IPS DF 6.9 (cell line): ENCODE measurements at regions not wholly inside any gene's neighbourhood (a gene's known extent, or its start where the extent isn't known, plus 50 kb on each side); places are given as distances from the start of the nearest gene placed in this dataset.

Experiments
- DNase-seq: peaks from one replicate; pipeline ENCODE4 v3.0.0-alpha.2; 2013; ENCODE audit warnings: low read depth, low spot score
- H3K27ac ChIP-seq: one replicate; pipeline ENCODE4 v1.5.1; 2013; ENCODE audit warnings: low read length, control low read depth
- H3K27me3 ChIP-seq: 2 replicates; pipeline ENCODE4 v1.6.1; 2013; ENCODE audit warnings: mild to moderate bottlenecking, low read length; ENCODE audit not compliant: control insufficient read depth, insufficient read depth
- H3K36me3 ChIP-seq: 2 replicates; pipeline ENCODE4 v1.6.1; 2013; ENCODE audit warnings: low read length; ENCODE audit not compliant: control insufficient read depth, insufficient read depth
- H3K4me1 ChIP-seq: 2 replicates; pipeline ENCODE4 v1.6.1; 2013; ENCODE audit warnings: low read length; ENCODE audit not compliant: control insufficient read depth, insufficient read depth
- H3K4me3 ChIP-seq: 2 replicates; pipeline ENCODE4 v1.5.1; 2013; ENCODE audit warnings: mild to moderate bottlenecking, low read length
- H3K9me3 ChIP-seq: 2 replicates; pipeline ENCODE4 v1.6.1; 2013; ENCODE audit warnings: low read length, inconsistent platforms; ENCODE audit not compliant: control insufficient read depth, insufficient read depth
- WGBS: extraction: QIAGEN DNeasy Blood & Tissue Kit; methylation state at CpG from one replicate; pipeline ENCODE4 v1.1.7; 2013; ENCODE audit warnings: mixed read lengths, missing lambda C conversion rate; ENCODE audit not compliant: insufficient read length, insufficient coverage; 5-methylcytosine and 5-hydroxymethylcytosine counted together

- no peak for DNase-seq
- Histone ChIP-seq H3K36me3 (no peaks in the 10 kb centered on the region), H3K9me3 (no peaks in the 10 kb centered on the region), H3K4me3 (no peak overlapping the region), H3K27me3 (no peaks in the 10 kb centered on the region), H3K27ac (no peak overlapping the region), H3K4me1 (no peaks in the 10 kb centered on the region)
- WGBS: no CpG with 5 or more reads among the region's 1 CpG
Observed at GRCh38 chr5:86029308-86029707, 588.4 kb upstream of the COX7C start.

GRCh38 chr5:86030753-86031152 lies 587.0 kb upstream of the COX7C start:
- Histone ChIP-seq H3K4me1 (no peaks in the 10 kb centered on the region), H3K4me3 (no peak overlapping the region), H3K36me3 (no peaks in the 10 kb centered on the region), H3K9me3 (no peaks in the 10 kb centered on the region), H3K27ac (no peak overlapping the region), H3K27me3 (no peaks in the 10 kb centered on the region)
- DNase-seq: no peak
- 100% methylated on average over 1 of the region's 4 CpGs for WGBS

- WGBS: no CpG with 5 or more reads among the region's 3 CpGs
Observed at GRCh38 chr5:86038566-86038965, 579.2 kb upstream of the COX7C start.

GRCh38 chr5:86039351-86039750 lies 578.4 kb upstream of the COX7C start:
- H3K36me3 ChIP-seq: no peaks in the 10 kb centered on the region
- no peaks in the 10 kb centered on the region for H3K27me3 ChIP-seq
- no CpG with 5 or more reads among the region's 7 CpGs for WGBS
- H3K4me1 ChIP-seq: no peaks in the 10 kb centered on the region
- H3K4me3 ChIP-seq: no peak overlapping the region
- H3K9me3 ChIP-seq: no peaks in the 10 kb centered on the region
- H3K27ac ChIP-seq: no peak overlapping the region
- DNase-seq: no peak

More at GRCh38 chr5:86038566-86038965, 579.2 kb upstream of the COX7C start:
- H3K27ac ChIP-seq: no peak overlapping the region
- H3K36me3 ChIP-seq: no peaks in the 10 kb centered on the region
- no peaks in the 10 kb centered on the region for H3K9me3 ChIP-seq
- no peaks in the 10 kb centered on the region for H3K4me1 ChIP-seq
- no peak overlapping the region for H3K4me3 ChIP-seq
- DNase-seq: no peak
- H3K27me3 ChIP-seq: no peaks in the 10 kb centered on the region

GRCh38 chr5:86070719-86071118 lies 547.0 kb upstream of the COX7C start:
- no peaks in the 10 kb centered on the region for H3K27me3 ChIP-seq
- H3K27ac ChIP-seq: no peak overlapping the region
- no peak for DNase-seq
- no peaks in the 10 kb centered on the region for H3K9me3 ChIP-seq
- no peak overlapping the region for H3K4me3 ChIP-seq
- H3K36me3 ChIP-seq: no peaks in the 10 kb centered on the region
- WGBS: no CpG with 5 or more reads among the region's 1 CpG
- no peaks in the 10 kb centered on the region for H3K4me1 ChIP-seq

GRCh38 chr5:86074297-86074696 lies 543.4 kb upstream of the COX7C start:
- Histone ChIP-seq H3K4me3 (no peak overlapping the region), H3K4me1 (no peaks in the 10 kb centered on the region), H3K9me3 (no peaks in the 10 kb centered on the region), H3K36me3 (no peaks in the 10 kb centered on the region), H3K27ac (no peak overlapping the region), H3K27me3 (no peaks in the 10 kb centered on the region)
- no CpG with 5 or more reads among the region's 3 CpGs for WGBS
- no peak for DNase-seq

- DNase-seq: no peak
- H3K36me3 ChIP-seq: no peaks in the 10 kb centered on the region
- WGBS: 100% methylated on average over 1 of the region's 6 CpGs
- H3K4me3 ChIP-seq: no peak overlapping the region
- H3K4me1 ChIP-seq: no peaks in the 10 kb centered on the region
- no peak overlapping the region for H3K27ac ChIP-seq
- no peaks in the 10 kb centered on the region for H3K27me3 ChIP-seq
- no peaks in the 10 kb centered on the region for H3K9me3 ChIP-seq
Observed at GRCh38 chr5:86075139-86075538, 542.6 kb upstream of the COX7C start.

- Histone ChIP-seq H3K27me3 (no peaks in the 10 kb centered on the region), H3K4me3 (no peak overlapping the region), H3K27ac (no peak overlapping the region), H3K9me3 (no peaks in the 10 kb centered on the region), H3K36me3 (no peaks in the 10 kb centered on the region), H3K4me1 (no peaks in the 10 kb centered on the region)
- DNase-seq: no peak
- no CpG with 5 or more reads among the region's 1 CpG for WGBS
Observed at GRCh38 chr5:86095092-86095491, 522.6 kb upstream of the COX7C start.

GRCh38 chr5:86101966-86102365 lies 515.8 kb upstream of the COX7C start:
- H3K27ac ChIP-seq: no peak overlapping the region
- H3K36me3 ChIP-seq: no peaks in the 10 kb centered on the region
- no peak overlapping the region for H3K4me3 ChIP-seq
- H3K27me3 ChIP-seq: no peaks in the 10 kb centered on the region
- WGBS: no CpG with 5 or more reads among the region's 6 CpGs
- no peaks in the 10 kb centered on the region for H3K4me1 ChIP-seq
- DNase-seq: no peak
- H3K9me3 ChIP-seq: no peaks in the 10 kb centered on the region

GRCh38 chr5:86108825-86109224 lies 508.9 kb upstream of the COX7C start:
- H3K4me3 ChIP-seq: no peak overlapping the region
- no peak overlapping the region for H3K27ac ChIP-seq
- H3K27me3 ChIP-seq: no peaks in the 10 kb centered on the region
- H3K36me3 ChIP-seq: no peaks in the 10 kb centered on the region
- H3K9me3 ChIP-seq: no peaks in the 10 kb centered on the region
- DNase-seq: no peak
- WGBS: no CpG with 5 or more reads among the region's 6 CpGs
- no peaks in the 10 kb centered on the region for H3K4me1 ChIP-seq

GRCh38 chr5:86112249-86112648 lies 505.5 kb upstream of the COX7C start:
- H3K36me3 ChIP-seq: no peaks in the 10 kb centered on the region
- H3K27me3 ChIP-seq: no peaks in the 10 kb centered on the region
- no peak overlapping the region for H3K27ac ChIP-seq
- no peak for DNase-seq
- no peaks in the 10 kb centered on the region for H3K4me1 ChIP-seq
- no peak overlapping the region for H3K4me3 ChIP-seq
- H3K9me3 ChIP-seq: no peaks in the 10 kb centered on the region
